ENCODE measurements at regions not wholly inside any gene's neighbourhood (a gene's known extent, or its start where the extent isn't known, plus 50 kb on each side); places are given as distances from the start of the nearest gene placed in this dataset.

DNA sequence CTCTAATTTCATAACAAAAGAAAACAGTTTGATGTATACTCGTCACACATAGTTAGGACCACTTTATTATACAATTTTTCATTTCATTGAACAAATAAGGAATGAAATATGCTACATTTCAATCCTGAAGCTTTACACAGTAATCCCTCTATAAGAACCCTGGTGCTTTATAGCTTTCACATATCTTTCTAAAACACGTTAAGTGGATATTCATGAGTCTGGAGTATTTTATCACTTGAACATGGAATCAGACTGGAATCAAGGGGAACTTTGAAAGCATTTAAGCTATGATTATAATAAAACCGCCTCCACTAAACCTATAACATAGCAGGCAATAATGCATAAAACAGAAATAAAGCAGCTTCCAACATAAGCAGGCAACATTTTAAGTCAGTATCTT, 476.6 kb downstream of the COL11A1 start:
- intact Hi-C loops (cut with DNase I, micrococcal nuclease): no loop called here
- H3K4me3 Mint-ChIP-seq: no peak overlapping the region
- DNase-seq: no peak
- no peaks in the 10 kb centered on the region for H3K27me3 Mint-ChIP-seq
- TF ChIP-seq, protein P1, sequence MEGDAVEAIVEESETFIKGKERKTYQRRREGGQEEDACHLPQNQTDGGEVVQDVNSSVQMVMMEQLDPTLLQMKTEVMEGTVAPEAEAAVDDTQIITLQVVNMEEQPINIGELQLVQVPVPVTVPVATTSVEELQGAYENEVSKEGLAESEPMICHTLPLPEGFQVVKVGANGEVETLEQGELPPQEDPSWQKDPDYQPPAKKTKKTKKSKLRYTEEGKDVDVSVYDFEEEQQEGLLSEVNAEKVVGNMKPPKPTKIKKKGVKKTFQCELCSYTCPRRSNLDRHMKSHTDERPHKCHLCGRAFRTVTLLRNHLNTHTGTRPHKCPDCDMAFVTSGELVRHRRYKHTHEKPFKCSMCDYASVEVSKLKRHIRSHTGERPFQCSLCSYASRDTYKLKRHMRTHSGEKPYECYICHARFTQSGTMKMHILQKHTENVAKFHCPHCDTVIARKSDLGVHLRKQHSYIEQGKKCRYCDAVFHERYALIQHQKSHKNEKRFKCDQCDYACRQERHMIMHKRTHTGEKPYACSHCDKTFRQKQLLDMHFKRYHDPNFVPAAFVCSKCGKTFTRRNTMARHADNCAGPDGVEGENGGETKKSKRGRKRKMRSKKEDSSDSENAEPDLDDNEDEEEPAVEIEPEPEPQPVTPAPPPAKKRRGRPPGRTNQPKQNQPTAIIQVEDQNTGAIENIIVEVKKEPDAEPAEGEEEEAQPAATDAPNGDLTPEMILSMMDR (IDR thresholded peaks at IDR 0.05): no peak
- no peaks in the 10 kb centered on the region for H3K4me1 ChIP-seq (ENCODE audit: insufficient read depth, low read length)
- H3K36me3 ChIP-seq (ENCODE audit: insufficient read depth, low read length): no peaks in the 10 kb centered on the region
- no peaks in the 10 kb centered on the region for H3K36me3 Mint-ChIP-seq (ENCODE audit: low read depth)
- H3K9me3 Mint-ChIP-seq: no peaks in the 10 kb centered on the region
- H3K27ac Mint-ChIP-seq: no peak overlapping the region
- POLR2A ChIA-PET: no interaction called here
- CTCF ChIA-PET: no interaction called here
- H3K4me1 Mint-ChIP-seq (ENCODE audit: low read depth): no peaks in the 10 kb centered on the region
- no peak for ATAC-seq (ENCODE audit: poor library complexity)
- H3K9me3 ChIP-seq (ENCODE audit: control insufficient read depth in 1 of 2, insufficient read depth in 1 of 2, low read length in 2 of 2): no peaks in the 10 kb centered on the region
- H3K27me3 ChIP-seq (ENCODE audit: control insufficient read depth in 1 of 2, insufficient read depth in 2 of 2, low read length in 2 of 2): no peaks in the 10 kb centered on the region
- H3K27ac ChIP-seq (ENCODE audit: low read depth in 1 of 2, low read length in 2 of 2): no peak overlapping the region
- no peak overlapping the region for H3K4me3 ChIP-seq (ENCODE audit: low read length)

DNA sequence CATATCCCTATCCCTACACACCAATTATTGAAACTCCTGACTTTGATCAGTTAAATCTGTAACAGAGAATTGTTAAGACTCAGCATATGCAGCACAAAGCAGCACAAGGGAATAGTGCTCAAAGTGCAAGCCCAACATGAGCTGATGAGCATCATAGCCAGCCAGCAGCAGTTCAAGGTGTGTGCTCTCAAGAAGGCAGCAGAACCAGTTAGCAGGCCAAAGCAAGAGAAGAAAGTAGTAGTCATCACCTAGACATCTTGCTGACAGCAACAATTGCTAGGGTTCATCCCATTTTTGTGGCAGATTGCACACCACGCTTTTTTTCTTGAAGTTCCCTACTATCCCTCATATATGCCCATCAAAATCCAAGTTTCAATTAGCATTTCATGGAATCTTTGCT, 478.3 kb downstream of the COL11A1 start:
- DNase-seq: no peak
- TF ChIP-seq, protein P1 (IDR thresholded peaks at IDR 0.05): no peak
- no peak overlapping the region for H3K27ac ChIP-seq (ENCODE audit: low read depth in 1 of 2, low read length in 2 of 2)
- Mint-ChIP-seq H3K4me1 (ENCODE audit: low read depth) (no peaks in the 10 kb centered on the region), H3K4me3 (no peak overlapping the region), H3K27me3 (no peaks in the 10 kb centered on the region), H3K36me3 (ENCODE audit: low read depth) (no peaks in the 10 kb centered on the region), H3K27ac (no peak overlapping the region), H3K9me3 (no peaks in the 10 kb centered on the region)
- no peak overlapping the region for H3K4me3 ChIP-seq (ENCODE audit: low read length)
- ATAC-seq (ENCODE audit: poor library complexity): no peak
- H3K9me3 ChIP-seq (ENCODE audit: control insufficient read depth in 1 of 2, insufficient read depth in 1 of 2, low read length in 2 of 2): no peaks in the 10 kb centered on the region
- H3K36me3 ChIP-seq (ENCODE audit: insufficient read depth, low read length): no peaks in the 10 kb centered on the region
- CTCF ChIA-PET: no interaction called here
- POLR2A ChIA-PET: no interaction called here
- H3K27me3 ChIP-seq (ENCODE audit: control insufficient read depth in 1 of 2, insufficient read depth in 2 of 2, low read length in 2 of 2): no peaks in the 10 kb centered on the region
- intact Hi-C loops (cut with DNase I, micrococcal nuclease): no loop called here
- no peaks in the 10 kb centered on the region for H3K4me1 ChIP-seq (ENCODE audit: insufficient read depth, low read length)

DNA sequence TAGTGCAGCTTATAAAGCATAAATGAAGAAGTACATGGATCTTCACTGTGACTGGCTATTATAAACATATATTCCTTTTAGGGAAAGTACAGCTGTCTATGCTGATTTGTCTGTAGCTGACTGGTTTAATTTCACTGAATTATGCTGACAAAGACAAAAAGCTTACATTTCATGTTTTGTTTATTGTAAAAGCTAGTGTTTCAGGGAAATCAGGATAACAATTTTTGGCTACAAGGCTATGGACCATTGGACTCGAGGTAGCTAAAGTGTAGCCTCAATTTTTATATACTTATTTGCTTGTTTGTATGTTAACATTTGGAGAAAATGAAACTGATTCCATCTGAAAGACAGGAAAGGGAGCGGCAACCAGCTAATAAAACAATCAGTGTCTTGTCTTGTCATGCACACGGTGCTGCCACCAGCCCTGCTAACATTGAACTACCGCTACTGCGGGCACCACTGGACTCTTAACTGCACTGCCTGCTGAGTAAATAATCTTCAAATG, 480.2 kb downstream of the COL11A1 start:
- Histone ChIP-seq H3K36me3 (ENCODE audit: insufficient read depth, low read length) (no peaks in the 10 kb centered on the region), H3K27me3 (ENCODE audit: control insufficient read depth in 1 of 2, insufficient read depth in 2 of 2, low read length in 2 of 2) (no peaks in the 10 kb centered on the region), H3K4me1 (ENCODE audit: insufficient read depth, low read length) (no peaks in the 10 kb centered on the region), H3K4me3 (ENCODE audit: low read length) (no peak overlapping the region), H3K9me3 (ENCODE audit: control insufficient read depth in 1 of 2, insufficient read depth in 1 of 2, low read length in 2 of 2) (no peaks in the 10 kb centered on the region), H3K27ac (ENCODE audit: low read depth in 1 of 2, low read length in 2 of 2) (no peak overlapping the region)
- Mint-ChIP-seq H3K4me3 (no peak overlapping the region), H3K4me1 (ENCODE audit: low read depth) (no peaks in the 10 kb centered on the region), H3K27me3 (no peaks in the 10 kb centered on the region), H3K27ac (no peak overlapping the region), H3K36me3 (ENCODE audit: low read depth) (no peaks in the 10 kb centered on the region), H3K9me3 (no peaks in the 10 kb centered on the region)
- ATAC-seq (ENCODE audit: poor library complexity): no peak
- CTCF ChIA-PET: no interaction called here
- DNase-seq: no peak
- intact Hi-C loops (cut with DNase I, micrococcal nuclease): no loop called here
- POLR2A ChIA-PET: no interaction called here
- TF ChIP-seq, protein P1 (IDR thresholded peaks at IDR 0.05): no peak

Measured in CD4-positive, alpha-beta T cell (primary cell).